Stimulated activated CD4-positive, alpha-beta T cell treated with anti-CD3 and anti-CD28 coated beads, Interleukin-2, amount 100 ng/mL, for 24 hours (primary cell): ENCODE measurements at regions not wholly inside any gene's neighbourhood (a gene's known extent, or its start where the extent isn't known, plus 50 kb on each side); places are given as distances from the start of the nearest gene placed in this dataset.
A peak's percentile ranks its signal among the peaks of the same experiment; 100 is the strongest.

Source experiments
- DNase-seq, 2 donors: peaks; one replicate each; pipeline ENCODE4 v3.0.0-alpha.2; 2020

GRCh38 chr2:144707736-144708326 lies 187.9 kb upstream of the ZEB2 start:
- DNase-seq, result no peak

GRCh38 chr2:144706647-144707046 lies 186.7 kb upstream of the ZEB2 start:
- DNase-seq, result no peak

- no peak for DNase-seq
Measured at GRCh38 chr2:144705328-144706245, 185.7 kb upstream of the ZEB2 start.

GRCh38 chr2:144704709-144705095 lies 184.8 kb upstream of the ZEB2 start:
- DNase-seq, result no peak

- peak in 1 of 2 donors; percentile 0 for DNase-seq
Measured at GRCh38 chr2:144703852-144704708, 184.2 kb upstream of the ZEB2 start.

- no peak for DNase-seq
Measured at GRCh38 chr2:144702051-144702450, 182.1 kb upstream of the ZEB2 start.

- DNase-seq, result no peak
Measured at GRCh38 chr2:144701259-144701658, 181.3 kb upstream of the ZEB2 start.

GRCh38 chr2:144698156-144698555 lies 178.2 kb upstream of the ZEB2 start:
- no peak for DNase-seq

- DNase-seq, result no peak
Measured at GRCh38 chr2:144695657-144696056, 175.7 kb upstream of the ZEB2 start.

- no peak for DNase-seq
Measured at GRCh38 chr2:144694456-144694855, 174.5 kb upstream of the ZEB2 start.

- no peak for DNase-seq
Measured at GRCh38 chr2:144693179-144693578, 173.3 kb upstream of the ZEB2 start.

- DNase-seq, result no peak
Measured at GRCh38 chr2:144692661-144693060, 172.7 kb upstream of the ZEB2 start.

- DNase-seq, result no peak
Measured at GRCh38 chr2:144690771-144691170, 170.9 kb upstream of the ZEB2 start.

- no peak for DNase-seq
Measured at GRCh38 chr2:144686518-144687215, 166.7 kb upstream of the ZEB2 start.

- no peak for DNase-seq
Measured at GRCh38 chr2:144683966-144684365, 164.0 kb upstream of the ZEB2 start.

GRCh38 chr2:144683107-144683753 lies 163.3 kb upstream of the ZEB2 start:
- DNase-seq, result no peak

- DNase-seq, result no peak
Measured at GRCh38 chr2:144682248-144682647, 162.3 kb upstream of the ZEB2 start.

- DNase-seq, result no peak
Measured at GRCh38 chr2:144681389-144681788, 161.5 kb upstream of the ZEB2 start.

- no peak for DNase-seq
Measured at GRCh38 chr2:144679942-144680341, 160.0 kb upstream of the ZEB2 start.

GRCh38 chr2:144678736-144679135 lies 158.8 kb upstream of the ZEB2 start:
- DNase-seq, result no peak

GRCh38 chr2:144675731-144676130 lies 155.8 kb upstream of the ZEB2 start:
- no peak for DNase-seq

GRCh38 chr2:144675331-144675730 lies 155.4 kb upstream of the ZEB2 start:
- no peak for DNase-seq
